A549 (cell line): ENCODE measurements at regions not wholly inside any gene's neighbourhood (a gene's known extent, or its start where the extent isn't known, plus 50 kb on each side); places are given as distances from the start of the nearest gene placed in this dataset.

Experiments used
- EP300 ChIP-seq, 2 experiments: fragments of >200 bp; sonication (Bioruptor Twin); formaldehyde crosslinking; IDR thresholded peaks; 2 replicates in 1 of 2; 3 replicates in 1 of 2; pipeline ENCODE4 v1.6.1; 2016 to 2017
- FOSL2 ChIP-seq, 2 experiments: fragments of 450-650 bp in 1 of 2; fragments of >200 bp in 1 of 2; sonication (Bioruptor Twin) in 1 of 2; formaldehyde crosslinking; IDR thresholded peaks; 2 replicates each; pipeline versions ENCODE4 v1.5.0 to v1.6.1; 2016 to 2020; ENCODE audit warnings: mild to moderate bottlenecking in 1 of 2, moderate library complexity in 1 of 2
- HEYL ChIP-seq: fragments of 250-450 bp; sonication (Bioruptor Pico); IDR thresholded peaks from 2 replicates; pipeline ENCODE4 v1.8.0; 2021; ENCODE audit warnings: mild to moderate bottlenecking, moderate library complexity
- MYC ChIP-seq: IDR thresholded peaks from 2 replicates; pipeline ENCODE4 v1.6.1; 2012; ENCODE audit warnings: mild to moderate bottlenecking, inconsistent platforms, low read length, improper control_type of control experiment, borderline replicate concordance
- POLR2A ChIP-seq: IDR thresholded peaks from 2 replicates; pipeline ENCODE4 v1.6.1; 2012; ENCODE audit warnings: mild to moderate bottlenecking, low read length
- RFX5 ChIP-seq: fragments of 450-650 bp; IDR thresholded peaks from 2 replicates; pipeline ENCODE4 v1.7.1; 2014; ENCODE audit warnings: antibody characterized with exemption, mild to moderate bottlenecking, moderate library complexity
- TF ChIP-seq, protein P1 (sequence below): fragments of >200 bp; sonication (Bioruptor Twin); formaldehyde crosslinking; IDR thresholded peaks from 3 replicates; pipeline ENCODE4 v1.5.1; 2016
- TF ChIP-seq, protein P2 (sequence below): IDR thresholded peaks from 2 replicates; pipeline ENCODE4 v1.6.1; 2012

DNA sequence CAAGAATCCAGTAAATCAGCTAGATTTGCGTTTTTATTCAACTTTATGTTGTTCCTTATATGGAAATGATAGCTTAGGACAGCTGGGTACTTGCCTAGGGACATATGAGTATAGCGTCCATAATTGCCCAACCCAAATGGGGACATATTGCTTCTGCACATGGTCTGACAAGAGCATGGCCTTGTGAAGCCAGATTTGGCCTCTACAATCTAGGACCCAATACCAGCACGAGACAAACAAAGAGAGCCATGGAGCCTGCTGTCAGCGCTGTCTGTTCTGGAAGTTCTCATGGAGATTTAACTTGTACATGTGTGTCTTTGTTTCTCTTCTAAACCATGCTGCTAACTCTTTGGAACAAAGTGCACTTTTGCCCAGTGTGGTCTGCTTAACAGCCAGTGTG, 240.0 kb upstream of the CAMK1G start:
- TF ChIP-seq, protein P1, sequence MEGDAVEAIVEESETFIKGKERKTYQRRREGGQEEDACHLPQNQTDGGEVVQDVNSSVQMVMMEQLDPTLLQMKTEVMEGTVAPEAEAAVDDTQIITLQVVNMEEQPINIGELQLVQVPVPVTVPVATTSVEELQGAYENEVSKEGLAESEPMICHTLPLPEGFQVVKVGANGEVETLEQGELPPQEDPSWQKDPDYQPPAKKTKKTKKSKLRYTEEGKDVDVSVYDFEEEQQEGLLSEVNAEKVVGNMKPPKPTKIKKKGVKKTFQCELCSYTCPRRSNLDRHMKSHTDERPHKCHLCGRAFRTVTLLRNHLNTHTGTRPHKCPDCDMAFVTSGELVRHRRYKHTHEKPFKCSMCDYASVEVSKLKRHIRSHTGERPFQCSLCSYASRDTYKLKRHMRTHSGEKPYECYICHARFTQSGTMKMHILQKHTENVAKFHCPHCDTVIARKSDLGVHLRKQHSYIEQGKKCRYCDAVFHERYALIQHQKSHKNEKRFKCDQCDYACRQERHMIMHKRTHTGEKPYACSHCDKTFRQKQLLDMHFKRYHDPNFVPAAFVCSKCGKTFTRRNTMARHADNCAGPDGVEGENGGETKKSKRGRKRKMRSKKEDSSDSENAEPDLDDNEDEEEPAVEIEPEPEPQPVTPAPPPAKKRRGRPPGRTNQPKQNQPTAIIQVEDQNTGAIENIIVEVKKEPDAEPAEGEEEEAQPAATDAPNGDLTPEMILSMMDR, result no peak
- TF ChIP-seq, protein P2, sequence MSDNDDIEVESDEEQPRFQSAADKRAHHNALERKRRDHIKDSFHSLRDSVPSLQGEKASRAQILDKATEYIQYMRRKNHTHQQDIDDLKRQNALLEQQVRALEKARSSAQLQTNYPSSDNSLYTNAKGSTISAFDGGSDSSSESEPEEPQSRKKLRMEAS, result no peak
- no peak for TF ChIP-seq POLR2A
- TF ChIP-seq EP300 (IDR thresholded peaks at IDR 0.05), result no peak
- TF ChIP-seq MYC, result no peak
- no peak for TF ChIP-seq RFX5
- no peak for TF ChIP-seq HEYL (CRISPR knock-in tag)
- no peak for TF ChIP-seq FOSL2 (IDR thresholded peaks at IDR 0.05)
- TF ChIP-seq FOSL2 (CRISPR knock-in tag; IDR thresholded peaks at IDR 0.05), result no peak
